HG02852 (cell line): ENCODE measurements at regions not wholly inside any gene's neighbourhood (a gene's known extent, or its start where the extent isn't known, plus 50 kb on each side); places are given as distances from the start of the nearest gene placed in this dataset.
"Not testable (repeated sequence)": the region's sequence is repeated elsewhere in the genome, so short reads cannot be mapped to it uniquely, and the experiment has no call there.

Source experiments
- ATAC-seq: cut with Tn5 transposase; IDR thresholded peaks from one replicate; pipeline ENCODE4 v1.9.1; 2021; ENCODE audit warnings: mild to moderate bottlenecking, moderate library complexity; ENCODE audit not compliant: unreplicated experiment

DNA sequence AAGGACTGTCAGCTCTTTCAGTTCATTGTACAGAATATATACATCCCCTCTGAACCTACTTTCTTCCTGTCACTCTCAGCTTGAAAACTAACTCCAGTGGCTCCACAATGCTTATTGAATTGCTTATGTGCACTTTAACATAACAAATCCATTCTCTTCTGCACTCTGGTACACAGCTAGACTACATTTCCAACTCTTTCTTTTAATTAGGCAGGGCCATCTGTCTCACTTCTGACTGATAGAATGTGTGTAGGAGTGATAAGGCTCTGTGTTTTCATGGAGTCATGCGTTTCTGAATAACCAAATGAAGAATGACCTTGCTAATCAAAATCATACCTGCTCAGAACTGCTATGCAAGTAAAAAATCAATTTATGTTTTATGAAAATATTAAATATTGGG is 278.5 kb upstream of the CCDC179 start:
- no peak for ATAC-seq

DNA sequence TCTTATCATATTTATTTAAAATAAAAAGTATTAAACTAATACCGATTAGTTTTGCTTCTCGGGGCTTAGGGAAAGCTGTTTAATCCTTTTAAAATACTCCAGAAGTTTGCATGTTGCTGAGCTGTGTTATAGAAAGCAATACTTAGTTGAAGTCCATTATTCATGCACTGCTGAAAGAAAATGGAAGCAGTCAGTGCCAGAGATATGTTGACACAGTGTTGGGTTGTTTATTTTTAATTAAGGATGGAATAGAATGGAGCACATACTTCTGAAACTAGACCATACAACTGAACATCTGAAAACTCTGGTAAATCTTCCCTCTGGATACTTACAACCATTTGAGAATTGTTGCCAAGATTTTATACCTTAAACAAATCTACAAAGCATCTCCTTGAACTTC is 282.7 kb upstream of the CCDC179 start:
- ATAC-seq: no peak

DNA sequence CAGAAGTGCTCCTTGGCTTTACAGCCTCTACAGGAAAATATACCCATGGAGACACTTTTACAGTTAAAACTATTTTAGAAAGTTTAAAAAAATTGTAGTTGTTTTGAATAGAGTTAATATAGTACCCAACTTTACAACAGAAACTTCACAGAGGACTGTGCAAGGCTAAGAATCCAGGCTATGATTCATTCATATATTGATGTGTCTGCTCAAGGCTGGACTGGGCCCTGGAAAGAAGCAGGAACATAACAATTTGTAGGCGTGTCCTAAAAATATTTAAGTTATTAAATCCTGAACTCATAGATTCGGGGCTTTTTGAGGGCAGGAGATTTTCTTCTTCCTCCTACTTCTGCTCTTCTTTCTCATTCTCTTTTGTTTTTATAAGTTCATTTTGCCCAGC is 291.5 kb upstream of the CCDC179 start:
- ATAC-seq: no peak

DNA sequence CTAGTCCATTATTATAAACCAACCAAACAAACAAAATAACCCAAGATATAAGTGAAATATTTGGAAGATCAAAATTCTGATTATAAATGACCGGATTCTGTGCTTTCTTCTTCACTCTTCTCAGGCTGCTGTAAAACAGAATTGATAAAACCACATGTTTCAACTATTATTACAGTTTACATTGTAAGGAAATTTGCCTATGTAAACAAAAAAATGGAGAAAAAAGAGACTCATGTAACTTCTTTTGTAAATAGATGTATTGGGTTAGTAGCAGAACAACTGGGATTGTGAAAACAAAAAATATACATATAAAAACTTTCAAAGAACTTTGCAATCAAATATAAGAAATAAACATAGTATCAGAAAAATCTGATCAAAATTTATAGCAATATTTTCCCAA is 295.2 kb upstream of the CCDC179 start:
- ATAC-seq: no peak

DNA sequence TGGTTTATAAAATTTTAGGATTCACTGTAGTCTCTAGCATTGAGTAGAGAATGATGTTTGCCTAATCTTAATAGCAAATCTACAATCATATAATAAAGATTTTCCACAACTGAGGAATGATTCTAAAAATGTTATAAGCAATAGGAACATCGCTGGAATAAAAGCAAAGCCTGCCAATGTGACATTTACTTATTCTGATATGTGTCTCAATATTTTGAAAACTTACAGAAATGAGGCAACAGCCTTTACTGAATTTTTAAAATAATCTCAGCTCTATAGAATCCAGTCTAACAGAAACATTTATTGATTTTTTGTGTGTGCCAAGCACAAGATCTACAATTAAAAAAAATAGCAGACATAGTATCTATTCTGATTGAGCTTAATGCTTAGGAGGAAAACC is 303.7 kb upstream of the CCDC179 start:
- no peak for ATAC-seq

DNA sequence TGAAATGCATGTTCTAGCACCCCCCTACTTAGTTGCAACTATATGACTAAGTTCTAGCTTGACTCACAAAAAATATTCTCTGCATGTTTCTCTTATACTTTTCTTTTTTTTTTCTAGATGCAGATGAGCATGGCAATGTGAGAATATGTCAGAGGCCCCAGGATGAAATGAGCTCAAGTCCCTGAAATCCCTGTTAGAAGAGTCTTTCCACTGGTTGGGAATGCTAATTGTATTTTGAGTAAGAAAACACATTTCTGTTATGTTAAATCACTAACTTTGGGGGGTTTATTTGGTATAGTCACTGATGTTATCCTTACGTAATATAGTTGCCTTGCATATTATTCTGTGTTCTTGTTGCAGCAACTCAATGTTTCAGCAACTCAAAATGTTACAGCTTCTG is 306.1 kb upstream of the CCDC179 start:
- ATAC-seq: no peak

DNA sequence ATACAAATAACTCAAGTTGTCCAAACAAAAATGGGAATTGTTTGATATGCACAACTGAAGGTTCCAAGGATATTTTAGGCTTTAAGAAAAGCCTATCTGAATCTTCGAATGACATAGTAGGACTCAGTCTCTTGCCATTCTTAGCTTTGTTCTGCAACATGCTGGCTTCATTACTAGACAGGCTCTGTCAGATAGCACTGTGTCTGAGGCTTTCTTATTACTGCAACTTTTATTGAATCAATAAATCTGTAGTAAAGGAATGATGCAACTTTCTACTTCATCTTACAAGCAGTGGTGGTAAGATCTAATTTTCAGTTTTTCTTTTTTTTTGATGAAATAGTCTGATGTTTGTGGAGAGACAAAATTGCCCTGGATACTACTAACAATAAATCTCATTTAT is 319.3 kb upstream of the CCDC179 start:
- no peak for ATAC-seq

DNA sequence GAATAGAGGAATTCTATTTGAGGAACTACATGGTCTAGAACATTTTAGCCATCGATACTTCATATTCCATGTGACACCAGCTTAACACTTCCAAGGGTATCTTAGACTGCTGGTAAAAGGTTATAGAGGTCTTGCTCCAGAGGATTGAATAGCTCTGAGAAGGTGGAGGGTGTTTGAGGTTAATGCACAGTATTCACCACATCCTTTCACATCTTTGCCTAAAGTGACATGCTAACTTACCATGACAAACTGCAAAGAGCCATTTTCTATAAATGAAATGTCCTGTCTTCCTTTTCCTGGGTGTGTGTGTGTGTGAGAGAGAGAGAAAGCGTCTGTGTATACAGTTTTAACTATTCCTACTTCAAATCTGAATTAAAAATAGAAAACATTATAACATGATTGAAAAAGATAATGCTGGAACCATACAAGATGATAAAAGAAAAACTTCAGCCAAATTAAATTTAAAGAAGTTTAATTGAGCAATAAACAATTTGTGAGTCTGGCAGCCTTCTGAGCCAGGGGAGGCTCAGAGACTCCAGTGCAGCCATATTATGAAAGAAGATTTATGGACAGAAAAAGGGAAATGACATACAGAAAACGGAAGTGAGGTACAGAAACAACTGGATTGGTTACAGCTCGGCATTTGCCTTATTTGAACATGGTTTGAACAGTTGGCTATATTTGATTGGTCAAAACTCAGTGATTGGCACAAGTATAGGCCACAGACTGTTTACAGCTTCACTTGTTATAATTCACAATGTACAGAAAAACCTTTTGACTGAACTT is 320.9 kb upstream of the CCDC179 start:
- no peak for ATAC-seq

DNA sequence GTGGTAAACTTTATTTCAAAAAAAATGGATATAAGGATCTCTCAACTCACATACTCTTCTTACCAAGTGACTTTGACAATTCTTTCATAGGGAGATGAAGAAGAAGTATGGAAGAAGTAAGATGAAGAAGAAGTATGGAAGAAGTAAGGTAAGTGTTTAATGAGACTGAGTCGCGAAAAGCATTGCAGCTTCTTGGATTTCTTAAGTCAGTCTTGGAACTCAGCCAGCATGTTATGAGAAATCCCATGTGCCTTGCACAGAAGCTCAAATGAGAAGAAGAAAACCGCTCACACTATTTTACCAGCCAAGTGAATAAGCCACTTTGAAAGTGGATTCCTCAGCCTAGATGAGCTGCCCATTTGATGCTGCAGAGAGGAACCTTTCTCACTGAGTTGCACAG is 332.0 kb upstream of the CCDC179 start:
- ATAC-seq: no peak

DNA sequence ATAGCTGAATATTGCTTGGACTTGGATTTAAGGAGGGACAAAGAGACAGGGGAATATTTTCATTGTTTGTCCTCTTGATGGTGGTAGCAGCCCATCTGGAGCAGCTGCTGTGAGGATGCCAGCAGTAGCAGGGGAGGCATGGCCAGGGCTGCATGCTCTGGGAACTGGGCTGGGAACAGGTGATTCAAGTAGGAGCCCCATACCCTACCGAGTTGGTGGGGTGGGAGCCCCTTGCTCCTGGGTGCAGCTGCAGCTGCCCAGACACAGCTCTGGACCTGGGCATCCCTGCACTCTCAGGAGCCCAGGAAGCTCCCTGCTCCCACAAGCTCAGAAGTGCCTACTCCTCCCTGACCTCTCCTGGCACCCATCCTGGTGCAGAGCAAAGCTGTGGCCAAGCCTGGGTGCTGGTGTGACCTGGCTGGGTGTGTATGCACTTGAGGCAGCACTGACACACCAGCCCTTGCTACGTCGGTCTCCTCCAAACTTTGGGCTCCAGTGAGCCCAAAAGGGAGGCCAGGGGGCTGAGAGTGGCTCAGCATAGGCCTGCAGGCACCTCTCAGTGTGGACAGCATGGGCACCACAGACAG is 341.8 kb upstream of the CCDC179 start:
- ATAC-seq: no peak

DNA sequence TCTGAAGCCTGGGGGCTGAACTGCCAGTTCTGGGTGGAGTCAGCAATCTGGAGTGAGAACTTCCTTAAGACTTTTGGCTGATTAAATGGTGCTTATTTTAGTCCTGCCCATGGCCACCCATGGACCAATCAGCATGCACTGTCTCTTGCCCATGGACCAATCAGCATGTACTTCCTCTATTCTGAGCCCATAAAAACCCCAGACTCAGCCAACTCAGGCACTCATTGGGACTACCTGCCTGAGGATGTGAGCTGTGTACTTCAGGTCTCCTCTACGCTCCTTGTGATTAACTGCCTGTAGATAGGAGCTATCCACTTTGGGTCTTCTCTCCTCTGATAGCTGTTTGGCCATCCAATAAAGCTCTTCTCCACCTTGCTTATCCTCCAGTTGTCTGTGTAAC is 342.3 kb upstream of the CCDC179 start:
- ATAC-seq: no peak

DNA sequence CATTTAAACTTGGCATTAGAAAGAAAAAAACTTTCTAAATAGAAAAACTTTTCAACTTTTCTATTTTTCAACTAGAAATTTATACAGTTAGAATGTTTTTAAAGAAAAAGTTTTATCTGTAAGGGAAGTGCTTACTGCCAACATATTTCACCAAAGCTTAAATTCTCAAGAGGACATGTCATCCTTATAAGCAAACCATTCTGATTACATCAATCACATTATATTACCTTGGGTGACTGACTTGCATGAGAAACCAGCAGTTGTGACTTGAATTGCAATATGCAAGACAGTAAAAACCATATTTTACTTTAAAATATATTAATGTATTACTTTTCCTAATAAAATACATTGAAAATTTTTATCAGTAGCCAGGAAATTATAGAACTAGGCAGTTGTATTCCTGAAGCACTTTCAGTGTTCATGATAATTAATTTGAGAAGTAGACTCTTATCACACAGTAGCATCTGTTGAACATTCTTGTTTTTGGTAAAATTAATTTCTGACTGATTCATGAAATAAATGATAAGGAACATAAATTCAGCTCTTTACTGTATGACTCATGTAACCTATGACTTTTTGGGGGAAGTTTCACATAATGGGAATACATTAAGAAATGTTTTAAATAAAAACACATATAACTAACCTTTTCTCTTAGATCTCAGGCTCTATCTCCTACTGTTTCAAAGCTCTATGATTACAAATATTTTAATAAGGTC is 345.0 kb upstream of the CCDC179 start:
- ATAC-seq: no peak

DNA sequence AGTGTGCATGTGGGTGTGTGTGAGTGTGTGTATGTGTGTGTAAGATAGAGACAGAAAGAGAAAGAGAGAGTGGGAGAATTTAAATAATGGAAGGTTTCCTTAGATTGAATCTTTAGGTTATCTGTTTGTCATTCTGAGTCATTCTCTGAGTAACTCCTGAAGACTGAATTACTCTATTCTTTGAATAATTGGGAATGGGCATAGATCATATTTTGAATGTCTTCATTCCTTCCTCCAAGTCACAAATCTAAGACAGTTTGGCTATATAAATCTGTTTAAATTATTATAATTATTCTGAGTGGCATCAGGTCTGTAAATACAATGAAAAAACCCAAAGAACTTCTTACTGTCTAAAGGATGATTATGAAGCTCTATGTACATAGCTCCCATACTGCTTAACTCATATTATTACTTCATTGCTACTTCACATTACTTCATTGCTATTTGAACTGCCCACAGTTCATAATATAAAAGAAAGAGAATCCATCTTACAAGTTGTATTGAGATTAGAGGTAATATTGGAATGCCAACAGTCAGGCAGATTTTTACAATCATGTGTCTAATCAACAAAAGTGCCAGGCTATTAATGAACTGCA is 346.6 kb upstream of the CCDC179 start:
- no peak for ATAC-seq

DNA sequence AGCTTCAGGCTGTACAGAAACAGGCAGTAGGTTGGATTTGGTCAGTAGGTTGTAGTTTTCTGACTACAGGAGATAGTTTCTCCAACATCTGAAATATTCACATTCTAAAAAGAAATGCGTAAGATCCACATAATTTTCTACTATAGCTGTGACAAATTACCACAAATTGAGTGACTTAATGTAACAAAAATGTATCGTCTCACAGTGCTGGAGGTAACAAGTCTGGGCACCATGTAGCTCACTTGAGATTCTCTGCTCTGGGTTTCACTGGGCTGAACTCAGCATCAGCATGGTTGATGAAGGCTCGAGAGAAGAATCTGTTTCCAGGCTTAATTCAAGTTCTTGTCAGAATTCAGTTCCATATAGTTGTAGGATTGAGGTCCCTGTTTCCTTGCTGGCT is 350.9 kb upstream of the CCDC179 start:
- ATAC-seq: no peak

DNA sequence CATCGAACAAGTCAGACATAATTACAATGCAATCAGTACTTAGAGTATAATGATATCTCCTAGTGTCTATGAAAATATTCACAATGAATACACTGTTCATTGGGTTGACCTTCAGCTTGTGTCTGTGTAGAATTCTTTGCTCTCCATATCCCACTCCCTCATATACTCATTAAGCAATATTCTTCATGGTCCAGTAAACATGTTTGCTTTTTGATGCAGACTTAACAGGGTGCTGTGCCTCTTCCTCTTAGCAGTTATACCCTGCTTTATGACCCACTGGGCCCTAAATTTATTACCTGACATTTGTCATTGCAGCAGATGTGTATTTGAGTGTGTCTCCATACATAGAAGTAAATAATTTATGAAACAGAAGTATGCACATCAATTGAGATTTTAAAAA is 352.5 kb upstream of the CCDC179 start:
- no peak for ATAC-seq

DNA sequence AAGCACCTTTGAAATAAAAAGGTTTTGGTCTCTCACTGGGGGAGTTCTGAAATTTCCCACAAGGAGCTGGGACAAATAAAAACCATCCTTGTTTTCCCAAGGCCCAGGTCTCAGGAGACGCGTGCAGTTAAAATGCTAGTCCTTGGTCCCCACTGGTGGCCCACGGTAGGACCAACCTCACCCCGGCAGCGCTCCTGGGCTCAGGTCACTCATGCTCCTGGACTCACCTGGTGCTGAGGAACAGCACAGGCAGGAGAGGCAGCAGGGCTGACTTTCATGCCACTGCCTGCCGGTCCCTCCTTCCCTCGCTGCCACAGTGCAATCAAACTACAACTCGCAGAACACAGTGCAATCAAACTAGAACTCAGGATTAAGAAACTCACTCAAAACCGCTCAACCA is 356.8 kb upstream of the CCDC179 start:
- ATAC-seq: no peak

DNA sequence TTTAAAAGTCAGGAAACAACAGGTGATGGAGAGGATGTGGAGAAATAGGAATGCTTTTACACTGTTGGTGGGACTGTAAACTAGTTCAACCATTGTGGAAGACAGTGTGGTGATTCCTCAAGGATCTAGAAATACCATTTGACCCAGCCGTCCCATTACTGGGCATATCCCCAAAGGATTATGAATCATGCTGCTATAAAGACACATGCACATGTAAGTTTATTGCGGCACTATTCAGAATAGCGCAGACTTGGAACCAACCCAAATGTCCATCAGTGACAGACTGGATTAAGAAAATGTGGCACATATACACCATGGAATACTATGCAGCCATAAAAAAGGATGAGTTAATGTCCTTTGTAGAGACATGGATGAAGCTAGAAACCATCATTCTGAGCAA is 359.8 kb upstream of the CCDC179 start:
- not testable (repeated sequence) for ATAC-seq

DNA sequence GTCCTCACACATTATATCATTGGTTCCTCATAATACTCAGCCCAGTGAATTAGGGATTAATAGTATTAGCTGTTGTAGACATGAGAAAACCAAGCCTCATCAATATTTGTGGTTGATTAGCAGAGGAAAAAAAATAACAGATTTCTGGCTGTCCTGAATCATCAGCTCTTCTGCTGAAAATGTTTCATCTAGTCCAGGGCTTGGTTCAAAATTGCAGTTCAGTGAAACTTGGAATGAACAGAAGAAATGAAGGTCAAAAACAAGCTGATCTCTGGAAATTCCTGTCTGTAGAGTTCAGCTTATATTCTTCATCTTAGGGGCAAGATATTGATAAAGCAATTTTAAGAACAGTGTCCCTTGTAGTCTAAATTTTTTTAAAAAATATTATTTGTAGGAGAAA is 361.1 kb upstream of the CCDC179 start:
- no peak for ATAC-seq

DNA sequence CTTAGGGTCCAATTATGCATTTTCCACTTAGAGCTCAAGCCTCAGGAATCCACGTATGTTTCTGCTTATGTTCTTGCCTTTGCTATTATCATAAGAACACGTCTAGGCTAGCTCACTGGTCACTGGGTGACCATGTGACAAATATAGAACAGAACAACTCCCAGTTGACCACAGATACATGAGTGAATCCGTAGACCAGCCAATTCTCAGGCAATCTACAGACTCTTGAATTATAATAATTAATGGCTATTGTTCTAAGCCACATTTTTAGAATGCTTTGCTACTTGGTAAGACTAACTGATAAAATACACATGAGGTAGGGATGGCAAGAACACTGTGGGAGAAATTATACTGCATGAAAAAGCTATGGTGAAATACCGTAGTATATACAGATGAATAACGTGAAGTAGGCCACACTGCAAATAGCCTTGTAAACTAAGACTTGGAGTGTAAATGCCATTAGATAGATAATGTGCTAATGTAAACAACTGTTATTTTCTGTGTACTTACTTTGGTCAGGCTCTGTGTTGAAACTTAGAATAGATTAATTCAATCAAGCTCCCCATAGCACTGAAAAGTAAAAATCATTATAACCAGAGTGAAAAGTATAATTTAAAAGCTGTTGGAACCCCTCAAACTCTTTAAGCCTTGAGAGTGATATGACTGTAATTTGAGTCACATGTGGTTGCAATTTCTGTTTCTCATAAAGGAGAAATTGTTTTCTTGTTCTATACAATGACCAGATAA is 366.2 kb upstream of the CCDC179 start:
- no peak for ATAC-seq

DNA sequence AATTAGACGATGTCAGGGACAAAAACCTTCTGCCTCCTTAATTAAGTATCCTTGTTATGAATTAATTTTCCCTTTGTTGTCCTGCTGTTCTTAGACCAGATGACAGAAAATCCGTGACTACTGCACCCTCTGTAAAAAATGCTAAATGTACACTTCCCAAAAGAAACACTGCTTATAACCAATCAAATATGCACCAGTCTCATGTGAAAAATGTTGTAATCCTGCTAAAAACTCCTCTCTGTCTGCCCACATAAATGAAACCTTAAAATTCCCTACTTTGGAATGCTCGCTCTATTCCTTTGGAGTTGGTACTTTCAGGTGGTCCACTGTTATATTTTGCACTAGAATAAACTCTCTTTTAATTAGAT is 366.8 kb upstream of the CCDC179 start:
- no peak for ATAC-seq

DNA sequence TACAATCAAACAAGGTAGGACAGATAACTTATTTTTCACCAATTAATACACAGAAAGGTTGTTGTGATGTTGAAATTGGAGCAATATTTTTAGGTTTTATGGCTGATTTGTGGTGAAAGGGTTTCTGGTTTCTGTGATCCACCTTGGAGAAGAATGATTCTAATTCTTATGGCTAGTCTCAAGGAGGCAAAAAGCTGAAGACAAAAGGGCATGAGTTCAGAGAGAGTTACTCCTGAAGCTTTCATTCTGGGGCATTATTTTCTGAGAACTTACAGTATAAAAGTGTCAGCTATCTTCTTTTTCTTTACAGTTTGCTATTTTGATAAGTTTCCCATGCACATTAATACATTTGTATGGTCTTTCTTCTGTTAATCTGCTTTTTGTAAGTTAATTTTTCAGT is 372.4 kb upstream of the CCDC179 start:
- ATAC-seq: no peak
